ENCODE measurements at regions not wholly inside any gene's neighbourhood (a gene's known extent, or its start where the extent isn't known, plus 50 kb on each side); places are given as distances from the start of the nearest gene placed in this dataset.

DNA sequence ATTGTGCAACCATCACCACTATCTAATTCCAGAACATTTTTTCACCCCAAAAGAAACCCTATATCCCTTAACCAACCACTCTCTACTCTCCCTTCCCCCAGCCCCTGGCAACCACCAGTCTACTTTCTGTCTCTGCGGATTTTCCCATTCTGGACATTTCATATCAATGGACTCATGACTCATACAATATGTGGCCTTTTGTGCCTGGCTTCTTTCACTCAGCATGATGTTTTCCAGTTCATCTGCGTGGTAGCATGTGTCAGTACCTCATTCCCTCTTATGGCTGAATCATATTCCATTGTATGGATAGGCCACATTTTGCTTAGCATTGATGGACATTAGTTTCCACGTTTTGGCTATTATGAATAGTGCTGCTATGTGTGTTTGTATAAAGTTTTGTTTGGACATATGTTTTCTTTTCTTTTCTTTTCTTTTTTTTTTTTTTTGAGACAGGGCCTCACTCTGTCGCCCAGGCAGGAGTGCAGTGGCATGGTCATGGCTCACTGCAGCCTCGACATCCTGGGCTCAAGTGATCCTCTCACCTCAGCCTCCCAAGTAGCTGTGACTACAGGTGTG lies 335.4 kb downstream of the BCOR start (continued):
- TF ChIP-seq, protein P1, sequence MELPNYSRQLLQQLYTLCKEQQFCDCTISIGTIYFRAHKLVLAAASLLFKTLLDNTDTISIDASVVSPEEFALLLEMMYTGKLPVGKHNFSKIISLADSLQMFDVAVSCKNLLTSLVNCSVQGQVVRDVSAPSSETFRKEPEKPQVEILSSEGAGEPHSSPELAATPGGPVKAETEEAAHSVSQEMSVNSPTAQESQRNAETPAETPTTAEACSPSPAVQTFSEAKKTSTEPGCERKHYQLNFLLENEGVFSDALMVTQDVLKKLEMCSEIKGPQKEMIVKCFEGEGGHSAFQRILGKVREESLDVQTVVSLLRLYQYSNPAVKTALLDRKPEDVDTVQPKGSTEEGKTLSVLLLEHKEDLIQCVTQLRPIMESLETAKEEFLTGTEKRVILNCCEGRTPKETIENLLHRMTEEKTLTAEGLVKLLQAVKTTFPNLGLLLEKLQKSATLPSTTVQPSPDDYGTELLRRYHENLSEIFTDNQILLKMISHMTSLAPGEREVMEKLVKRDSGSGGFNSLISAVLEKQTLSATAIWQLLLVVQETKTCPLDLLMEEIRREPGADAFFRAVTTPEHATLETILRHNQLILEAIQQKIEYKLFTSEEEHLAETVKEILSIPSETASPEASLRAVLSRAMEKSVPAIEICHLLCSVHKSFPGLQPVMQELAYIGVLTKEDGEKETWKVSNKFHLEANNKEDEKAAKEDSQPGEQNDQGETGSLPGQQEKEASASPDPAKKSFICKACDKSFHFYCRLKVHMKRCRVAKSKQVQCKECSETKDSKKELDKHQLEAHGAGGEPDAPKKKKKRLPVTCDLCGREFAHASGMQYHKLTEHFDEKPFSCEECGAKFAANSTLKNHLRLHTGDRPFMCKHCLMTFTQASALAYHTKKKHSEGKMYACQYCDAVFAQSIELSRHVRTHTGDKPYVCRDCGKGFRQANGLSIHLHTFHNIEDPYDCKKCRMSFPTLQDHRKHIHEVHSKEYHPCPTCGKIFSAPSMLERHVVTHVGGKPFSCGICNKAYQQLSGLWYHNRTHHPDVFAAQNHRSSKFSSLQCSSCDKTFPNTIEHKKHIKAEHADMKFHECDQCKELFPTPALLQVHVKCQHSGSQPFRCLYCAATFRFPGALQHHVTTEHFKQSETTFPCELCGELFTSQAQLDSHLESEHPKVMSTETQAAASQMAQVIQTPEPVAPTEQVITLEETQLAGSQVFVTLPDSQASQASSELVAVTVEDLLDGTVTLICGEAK (IDR thresholded peaks at IDR 0.05): peak; percentile 76
- TF ChIP-seq, protein P1 (CRISPR knock-in tag; IDR thresholded peaks at IDR 0.05): peak; percentile 67; the same call in 1 of the 2 replicates
- no peak for TF ChIP-seq NONO (IDR thresholded peaks at IDR 0.05; ENCODE audit: low read depth in 2 of 2, low read length in 1 of 2)
- TF ChIP-seq, protein P2, sequence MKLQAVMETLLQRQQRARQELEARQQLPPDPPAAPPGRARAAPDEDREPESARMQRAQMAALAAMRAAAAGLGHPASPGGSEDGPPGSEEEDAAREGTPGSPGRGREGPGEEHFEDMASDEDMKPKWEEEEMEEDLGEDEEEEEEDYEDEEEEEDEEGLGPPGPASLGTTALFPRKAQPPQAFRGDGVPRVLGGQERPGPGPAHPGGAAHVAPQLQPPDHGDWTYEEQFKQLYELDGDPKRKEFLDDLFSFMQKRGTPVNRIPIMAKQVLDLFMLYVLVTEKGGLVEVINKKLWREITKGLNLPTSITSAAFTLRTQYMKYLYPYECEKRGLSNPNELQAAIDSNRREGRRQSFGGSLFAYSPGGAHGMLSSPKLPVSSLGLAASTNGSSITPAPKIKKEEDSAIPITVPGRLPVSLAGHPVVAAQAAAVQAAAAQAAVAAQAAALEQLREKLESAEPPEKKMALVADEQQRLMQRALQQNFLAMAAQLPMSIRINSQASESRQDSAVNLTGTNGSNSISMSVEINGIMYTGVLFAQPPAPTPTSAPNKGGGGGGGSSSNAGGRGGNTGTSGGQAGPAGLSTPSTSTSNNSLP (IDR thresholded peaks at IDR 0.05; ENCODE audit: borderline replicate concordance, low read depth, low read length): no peak
- TF ChIP-seq, protein P3, sequence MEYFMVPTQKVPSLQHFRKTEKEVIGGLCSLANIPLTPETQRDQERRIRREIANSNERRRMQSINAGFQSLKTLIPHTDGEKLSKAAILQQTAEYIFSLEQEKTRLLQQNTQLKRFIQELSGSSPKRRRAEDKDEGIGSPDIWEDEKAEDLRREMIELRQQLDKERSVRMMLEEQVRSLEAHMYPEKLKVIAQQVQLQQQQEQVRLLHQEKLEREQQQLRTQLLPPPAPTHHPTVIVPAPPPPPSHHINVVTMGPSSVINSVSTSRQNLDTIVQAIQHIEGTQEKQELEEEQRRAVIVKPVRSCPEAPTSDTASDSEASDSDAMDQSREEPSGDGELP (CRISPR knock-in tag; IDR thresholded peaks at IDR 0.05; ENCODE audit: borderline replicate concordance): no peak
- TF ChIP-seq FOSL1 (tag; conservative IDR thresholded peaks at IDR 0.05): peak; percentile 43; the same call in 1 of the 2 replicates
- no peak for TF ChIP-seq MYBL2 (IDR thresholded peaks at IDR 0.05; ENCODE audit: low read depth)
- TF ChIP-seq MYBL2 (CRISPR knock-in tag; IDR thresholded peaks at IDR 0.05; ENCODE audit: borderline replicate concordance): no peak
- no peak for TF ChIP-seq ZFX (CRISPR knock-in tag; IDR thresholded peaks at IDR 0.05)
- no peak for TF ChIP-seq CEBPG (CRISPR knock-in tag; IDR thresholded peaks at IDR 0.05)
- peak in 1 of 2 experiments; percentile 30; a peak in 1 of 4 replicates for TF ChIP-seq CEBPG (tag; conservative IDR thresholded peaks at IDR 0.05 in 1 of 2, IDR thresholded peaks at IDR 0.05 in 1 of 2)
- TF ChIP-seq ZNF274 (IDR thresholded peaks at IDR 0.05; ENCODE audit: borderline replicate concordance, low read depth, low read length): no peak
- no peak for TF ChIP-seq DPF2 (IDR thresholded peaks at IDR 0.05)
